Renal pelvis (tissue), 1 donor: ENCODE measurements at regions not wholly inside any gene's neighbourhood (a gene's known extent, or its start where the extent isn't known, plus 50 kb on each side); places are given as distances from the start of the nearest gene placed in this dataset.
"Not testable (repeated sequence)": the region's sequence is repeated elsewhere in the genome, so short reads cannot be mapped to it uniquely, and the experiment has no call there.

Experiments
- DNase-seq: peaks from one replicate; pipeline ENCODE4 v3.0.0-alpha.2; 2013

DNA sequence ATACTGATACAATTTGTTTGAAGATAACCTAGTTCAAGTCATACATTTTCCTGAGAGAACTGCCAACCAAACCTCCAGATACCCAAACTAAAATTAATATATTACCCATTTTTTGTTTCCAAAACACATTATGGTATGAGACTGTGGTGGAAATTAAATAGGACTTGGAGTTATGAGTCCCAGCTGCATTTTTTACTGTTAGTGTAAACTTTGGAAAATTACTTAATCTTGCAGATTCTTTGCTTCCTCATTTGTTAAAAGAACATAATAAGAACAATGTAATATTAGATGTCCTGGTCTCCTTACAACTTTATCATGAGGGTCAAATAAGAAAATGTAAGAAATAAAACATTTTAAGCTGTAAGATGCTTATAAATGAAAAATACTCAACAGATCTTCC, 98.2 kb upstream of the TRIB2 start:
- DNase-seq: no peak

DNA sequence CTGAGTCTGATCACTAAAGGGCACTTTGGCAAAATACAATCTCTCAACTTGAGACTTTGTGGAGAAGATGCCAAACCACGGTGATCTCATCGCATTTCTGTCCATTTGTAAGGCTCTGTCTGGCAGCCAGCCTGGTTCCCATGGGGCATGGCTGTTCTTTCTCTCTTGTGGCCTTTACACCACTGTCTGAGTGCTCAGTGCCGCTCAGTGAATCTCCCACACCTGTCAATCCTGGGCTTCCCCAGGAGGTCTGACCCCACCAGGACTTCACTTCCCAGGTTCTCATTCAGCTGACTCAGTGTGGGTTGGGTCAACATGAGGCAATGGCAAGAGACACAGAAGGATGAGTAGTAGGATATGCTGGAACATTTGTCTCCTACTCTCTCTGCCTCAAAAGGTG, 96.8 kb upstream of the TRIB2 start:
- DNase-seq: no peak

DNA sequence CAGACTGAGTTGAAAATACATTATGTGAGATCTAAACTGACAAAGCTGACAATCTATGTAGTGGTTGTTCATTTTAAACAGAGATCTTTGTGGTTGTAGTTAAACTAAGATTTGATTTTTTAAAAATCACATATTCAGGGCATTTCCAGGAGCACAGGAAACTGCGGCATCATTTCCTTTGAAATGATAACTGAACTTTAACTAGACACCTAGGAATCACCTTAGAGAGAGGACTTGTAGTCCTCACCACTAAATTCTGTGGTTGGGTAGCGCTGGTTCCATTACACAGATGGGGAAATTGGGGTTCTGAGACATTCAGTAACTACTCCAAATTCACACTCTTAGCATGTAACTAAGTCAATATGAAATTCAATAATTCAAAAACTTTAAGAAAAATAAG, 96.0 kb upstream of the TRIB2 start:
- no peak for DNase-seq

DNA sequence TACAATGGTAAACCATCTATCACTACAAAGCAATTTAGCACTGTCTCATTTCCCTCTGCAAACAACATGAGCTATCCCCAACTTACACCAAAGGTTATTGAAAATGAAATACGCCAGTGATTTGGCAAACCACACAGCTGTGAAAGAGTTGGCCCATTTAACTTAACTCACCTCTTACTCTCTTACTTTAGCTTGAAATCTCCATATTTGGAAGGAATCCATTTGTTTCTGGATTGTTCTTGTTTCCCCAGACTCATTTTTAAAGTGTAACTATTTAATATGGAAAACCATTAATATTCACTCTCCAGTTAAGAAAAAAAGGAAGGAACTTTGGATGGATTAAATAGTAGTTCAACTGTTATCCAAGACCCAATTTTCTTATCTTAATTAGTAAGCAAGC, 93.7 kb upstream of the TRIB2 start:
- DNase-seq: no peak

DNA sequence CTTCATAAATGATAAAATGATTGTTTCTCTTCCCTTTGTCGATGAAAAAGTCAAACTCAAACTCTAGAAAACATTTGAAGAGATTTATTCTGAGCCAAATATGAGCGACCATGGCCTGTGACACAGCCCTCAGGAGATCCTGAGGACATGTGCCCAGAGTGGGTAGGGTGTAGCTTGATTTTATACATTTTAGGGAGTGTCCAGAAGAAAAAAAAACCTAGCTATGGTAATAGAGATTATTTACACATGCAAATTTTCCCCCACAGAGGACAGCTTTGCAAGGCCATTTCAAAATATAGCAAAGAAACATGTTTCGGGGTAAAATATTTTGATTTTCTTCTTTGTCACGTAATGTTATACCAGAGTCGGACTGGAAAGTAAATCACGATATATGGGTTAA, 92.4 kb upstream of the TRIB2 start:
- DNase-seq: no peak

DNA sequence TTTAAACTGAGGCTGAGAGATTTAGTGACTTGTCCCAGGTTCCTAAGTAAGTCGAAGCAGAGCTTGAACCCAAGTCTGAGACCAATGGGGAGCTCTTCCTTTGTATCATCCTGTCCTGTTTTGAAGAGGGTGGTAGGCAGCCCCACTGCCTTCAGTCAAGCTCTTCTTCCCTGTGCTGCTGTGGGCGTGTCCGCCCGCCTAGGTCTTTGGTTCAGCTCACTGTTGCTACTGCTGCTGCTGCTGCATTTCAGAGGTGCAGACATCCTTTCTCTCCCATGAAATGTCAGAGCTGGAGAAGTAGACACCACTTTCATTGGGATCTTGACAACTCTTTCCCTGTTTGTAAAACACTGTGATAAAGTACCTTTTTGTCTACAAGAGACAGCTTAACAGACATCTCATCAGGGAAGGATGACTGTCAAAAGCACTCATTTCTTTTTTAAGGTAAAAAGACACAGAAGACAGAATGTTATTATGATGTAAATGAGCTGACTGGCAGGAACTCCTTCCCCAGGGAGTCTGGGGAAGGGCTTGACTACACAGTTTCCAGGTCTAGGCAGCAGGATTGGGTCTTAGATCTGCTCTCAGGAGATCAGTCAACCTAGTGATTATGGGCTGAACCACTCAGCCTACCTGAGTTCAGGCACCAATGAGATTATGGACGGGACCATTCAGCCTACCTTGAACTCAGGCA, 91.7 kb upstream of the TRIB2 start:
- DNase-seq: no peak

DNA sequence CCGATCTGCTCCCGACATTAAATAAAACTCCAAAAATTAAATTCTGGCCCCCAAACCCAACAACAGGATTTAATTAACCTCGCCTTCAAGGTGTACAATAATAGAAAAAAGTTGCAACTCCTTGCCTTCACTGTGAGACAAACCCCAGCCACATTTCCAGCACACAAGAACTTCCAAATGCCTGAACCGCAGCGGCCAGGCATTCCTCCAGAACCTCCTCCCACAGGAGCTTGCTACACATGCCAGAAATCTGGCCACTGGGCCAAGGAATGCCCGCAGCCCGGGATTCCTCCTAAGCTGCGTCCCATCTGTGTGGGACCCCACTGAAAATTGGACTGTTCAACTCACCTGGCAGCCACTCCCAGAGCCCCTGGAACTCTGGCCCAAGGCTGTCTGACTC, 88.2 kb upstream of the TRIB2 start:
- not testable (repeated sequence) for DNase-seq

DNA sequence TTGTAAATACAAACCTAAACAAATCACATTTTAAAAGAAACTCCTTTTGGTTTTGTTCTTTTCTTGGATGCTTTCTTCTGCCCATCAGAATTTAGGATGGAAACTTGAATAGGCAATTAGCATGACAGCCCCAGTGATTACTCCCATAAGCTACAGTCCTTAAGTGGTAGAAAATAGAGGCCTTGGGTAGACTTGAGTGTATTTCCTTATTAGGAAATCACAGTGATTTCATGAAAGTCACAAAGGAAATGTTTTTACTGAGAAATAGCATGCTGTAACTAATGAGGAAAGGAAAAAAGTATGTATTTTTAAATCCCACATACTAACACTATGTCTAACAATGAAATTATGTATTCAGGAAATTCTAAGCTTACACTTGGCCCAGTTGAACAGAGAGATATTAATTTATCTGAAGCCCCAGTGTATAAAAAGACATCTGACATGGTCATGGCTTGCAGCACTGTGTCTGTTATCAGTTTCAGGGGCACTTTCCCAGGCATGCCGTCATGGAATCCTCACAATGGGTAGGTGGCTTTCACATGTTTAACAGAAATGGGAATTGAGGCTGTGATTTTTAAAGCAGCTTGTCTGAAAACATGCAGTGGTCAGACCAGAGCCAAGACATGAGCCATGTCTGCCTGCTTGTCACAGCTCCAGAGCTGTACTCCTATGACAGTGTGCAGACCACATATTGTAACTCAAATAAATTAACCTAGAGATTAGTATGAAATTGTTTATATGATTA, 79.7 kb upstream of the TRIB2 start:
- DNase-seq: no peak

DNA sequence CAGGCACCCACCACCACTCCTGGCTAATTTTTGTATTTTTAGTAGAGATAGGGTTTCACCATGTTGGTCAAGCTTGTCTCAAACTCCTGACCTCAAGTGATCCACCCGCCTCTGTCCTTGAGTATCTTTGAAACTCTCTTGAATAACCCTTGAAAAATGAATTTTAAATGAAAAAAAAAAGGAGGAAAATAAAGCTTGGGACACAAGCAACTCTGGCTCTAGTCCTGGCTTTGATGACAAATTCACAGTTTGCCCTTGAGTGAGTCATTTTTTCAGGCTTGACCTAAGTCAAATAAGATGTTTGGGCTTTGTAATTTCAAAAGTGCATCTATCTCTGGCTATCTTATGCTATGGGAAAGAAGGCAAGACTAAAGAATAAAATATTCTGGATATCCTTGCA, 79.0 kb upstream of the TRIB2 start:
- no peak for DNase-seq

DNA sequence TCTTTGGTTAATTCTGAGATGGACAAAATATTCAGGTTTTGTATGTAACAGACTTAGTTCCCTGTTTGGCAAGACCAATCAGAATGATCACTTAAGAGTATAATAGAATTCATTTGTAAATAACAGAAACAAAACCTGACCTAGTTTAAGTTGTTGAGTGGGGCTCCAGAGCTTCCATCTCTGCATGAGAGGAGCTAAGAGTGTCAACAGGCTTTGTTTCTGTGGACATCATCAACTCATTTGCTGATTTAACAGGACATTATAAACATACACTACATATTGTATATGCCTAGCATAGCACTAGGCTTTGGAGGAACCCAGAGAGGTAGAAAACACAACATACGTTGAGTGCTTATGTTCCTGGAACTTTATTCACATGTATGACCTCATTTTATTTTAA, 75.3 kb upstream of the TRIB2 start:
- DNase-seq: no peak

DNA sequence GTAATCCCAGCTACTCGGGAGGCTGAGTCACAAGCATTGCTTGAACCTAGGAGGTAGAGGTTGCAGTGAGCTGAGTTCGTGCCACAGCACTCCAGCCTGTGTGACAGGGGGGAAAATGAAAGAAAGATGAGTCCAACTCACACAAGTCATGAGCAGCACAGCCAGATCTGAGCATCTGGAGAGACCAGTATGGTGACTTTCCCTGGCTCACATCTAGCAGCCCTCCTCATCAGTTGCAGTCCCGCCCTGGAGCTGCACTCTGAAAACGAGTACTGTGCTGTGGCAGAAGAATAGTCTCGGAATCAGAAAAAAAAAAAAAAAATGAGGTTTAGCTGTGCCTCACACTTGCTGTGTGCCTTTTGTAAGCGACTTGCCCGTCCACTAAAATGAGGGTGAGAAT, 74.4 kb upstream of the TRIB2 start:
- no peak for DNase-seq

DNA sequence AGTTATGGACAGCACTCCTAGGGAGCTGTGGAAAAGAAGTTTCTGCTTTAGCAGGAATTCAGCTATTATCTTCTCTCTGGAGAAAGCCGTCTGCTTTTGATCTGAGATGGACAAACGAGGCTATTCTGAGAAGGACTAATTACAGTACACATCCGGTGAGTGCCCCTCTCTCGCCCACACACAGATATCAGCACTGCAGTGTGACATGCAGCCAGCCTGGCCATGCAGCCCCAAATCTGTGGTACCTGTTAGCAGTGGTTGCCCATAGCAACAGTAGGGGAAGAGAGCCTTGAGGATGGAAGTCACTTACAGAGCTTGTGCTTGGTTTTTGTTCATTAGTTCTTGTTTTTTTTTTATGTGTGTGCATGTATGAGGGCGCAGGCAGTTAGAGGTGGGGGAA, 73.9 kb upstream of the TRIB2 start:
- DNase-seq: no peak

DNA sequence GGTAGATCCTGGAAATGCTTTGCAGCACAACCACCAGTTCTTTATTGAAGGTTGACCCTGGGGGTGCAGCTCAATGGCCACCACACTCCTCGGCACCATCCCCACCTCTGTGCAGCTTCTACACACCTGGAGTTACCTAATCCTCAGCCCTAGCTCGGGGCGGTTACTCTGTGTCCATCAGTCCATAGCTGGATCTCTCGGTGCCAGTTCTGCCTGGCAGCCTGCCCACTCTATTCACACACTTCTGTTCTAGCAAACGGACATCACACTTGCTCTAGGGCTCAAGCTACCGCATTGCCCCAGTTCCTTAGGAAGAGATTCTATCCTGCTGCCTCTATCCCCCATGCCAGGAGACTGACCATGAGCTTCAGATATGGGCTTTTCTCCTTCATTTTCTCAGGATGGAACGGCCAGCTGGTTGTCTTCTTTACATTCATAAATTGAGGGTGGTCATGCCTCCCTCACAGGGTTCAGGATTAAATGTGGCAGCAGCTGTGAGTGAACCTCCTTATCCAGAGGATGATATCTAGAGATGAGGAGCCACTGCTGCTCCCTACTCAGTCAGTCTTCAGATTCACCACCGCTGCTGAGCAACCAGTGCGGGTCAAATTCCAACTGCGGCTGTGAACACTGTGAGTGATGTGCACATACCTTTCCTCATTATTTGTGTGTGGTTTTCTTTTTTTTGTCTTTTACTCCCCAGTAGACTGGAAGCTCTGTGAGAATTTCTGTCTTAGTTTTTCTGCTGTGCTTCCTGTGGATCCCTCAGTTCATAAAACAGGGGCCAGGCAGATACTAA, 66.9 kb upstream of the TRIB2 start:
- no peak for DNase-seq

DNA sequence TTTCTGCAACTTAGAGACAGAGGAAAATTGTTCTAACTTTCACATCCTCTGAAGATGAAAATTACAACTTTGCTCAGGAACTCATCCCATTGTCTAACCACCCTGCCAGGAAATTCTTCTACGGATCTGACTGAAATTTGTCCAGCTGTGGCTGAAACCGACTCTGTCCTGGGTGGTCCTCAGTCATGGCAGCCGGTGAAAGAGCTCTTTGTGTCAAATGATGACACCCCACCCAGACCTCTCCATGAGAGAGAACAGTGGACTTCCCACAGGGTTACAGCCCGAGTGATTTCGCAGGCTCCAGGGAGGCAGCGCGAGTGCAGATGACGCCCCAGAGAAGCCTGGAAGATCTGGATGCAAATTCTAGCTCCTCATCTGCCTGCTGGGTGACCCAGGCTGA, 65.1 kb upstream of the TRIB2 start:
- no peak for DNase-seq

DNA sequence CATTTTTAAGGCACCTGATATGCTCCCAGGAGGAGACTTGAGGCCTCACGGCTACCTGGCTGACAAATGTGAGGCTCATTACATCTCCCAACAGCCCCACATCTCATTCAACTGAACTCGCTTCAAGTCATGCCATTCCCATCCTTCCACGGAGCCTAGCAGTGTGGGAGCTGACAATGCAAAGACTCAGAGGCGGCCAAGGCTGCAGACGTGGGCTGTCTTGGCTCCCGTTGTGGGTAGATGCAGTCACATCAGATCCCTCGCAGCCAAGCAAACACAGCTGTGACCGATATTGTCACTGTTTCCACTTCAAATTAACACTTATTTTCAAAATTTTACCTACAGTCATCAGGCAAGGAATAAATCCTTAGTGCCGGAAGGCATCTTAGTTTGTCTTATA, 64.0 kb upstream of the TRIB2 start:
- DNase-seq: no peak

DNA sequence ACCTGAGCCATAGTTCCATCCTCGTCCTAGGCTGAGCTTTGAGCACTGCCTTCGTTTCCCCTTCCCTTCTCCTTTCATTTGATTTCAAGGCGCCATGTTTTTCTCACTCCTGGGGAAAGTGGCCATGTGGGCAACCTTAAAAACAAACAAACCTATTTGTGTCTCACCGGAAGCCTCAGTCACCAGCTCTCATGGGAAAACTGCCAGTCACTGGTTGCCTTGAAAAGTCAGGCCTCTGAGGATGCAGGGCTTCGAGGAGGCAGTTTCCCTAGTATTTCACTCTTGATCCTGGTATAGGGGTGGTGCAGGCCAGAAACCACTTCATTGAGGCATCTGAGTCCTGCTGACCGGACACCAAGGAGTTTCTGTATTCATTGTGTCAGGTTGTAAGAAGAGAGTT, 59.2 kb upstream of the TRIB2 start:
- no peak for DNase-seq

DNA sequence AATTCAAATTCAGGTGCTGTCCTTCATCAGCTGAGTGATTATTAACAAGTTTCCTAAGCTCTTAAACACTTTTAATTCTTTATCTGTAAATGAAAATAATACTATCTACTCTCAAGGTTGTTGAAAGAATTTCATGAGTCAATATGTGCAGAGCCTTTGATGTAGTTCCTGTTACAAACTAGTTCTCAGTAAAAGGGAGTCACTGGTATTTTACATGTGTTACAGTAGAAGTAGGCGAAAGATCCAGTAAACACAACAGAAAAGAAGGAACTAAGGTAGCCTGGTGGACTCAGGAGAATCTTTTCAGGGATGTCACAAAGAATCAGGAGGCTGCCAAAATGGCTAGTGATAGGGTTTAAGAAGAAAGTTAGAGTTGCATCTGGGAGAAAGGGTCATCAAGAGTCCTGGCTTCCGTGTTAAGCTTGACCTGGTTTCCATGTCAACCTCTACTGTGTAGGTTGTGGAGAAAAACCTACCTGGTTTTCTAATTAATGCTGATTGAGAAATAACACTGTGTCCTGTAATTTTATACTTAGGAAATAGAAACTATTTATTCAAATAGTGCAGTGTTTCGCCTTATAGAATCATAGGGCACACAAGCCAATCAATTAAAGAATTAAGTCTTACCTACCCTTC, 58.3 kb upstream of the TRIB2 start:
- no peak for DNase-seq

DNA sequence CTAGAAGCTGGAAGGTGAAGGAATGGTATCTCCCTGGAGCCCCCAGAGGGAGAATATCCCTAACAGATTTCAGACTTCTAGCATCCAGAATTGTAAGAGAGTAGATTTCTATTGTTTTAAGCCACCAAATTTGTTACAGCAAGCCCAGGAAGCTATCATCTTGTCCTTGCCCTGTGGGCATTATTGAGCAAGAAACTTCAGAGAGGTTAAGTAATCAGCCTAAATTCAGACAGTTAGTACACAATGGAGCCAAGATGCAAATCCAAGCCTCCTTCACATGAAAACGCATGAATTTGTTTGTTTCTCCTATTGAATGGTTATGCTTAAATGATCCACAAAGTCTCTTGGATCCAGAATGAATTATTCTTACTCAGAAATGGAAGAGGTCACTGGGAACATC, 55.2 kb upstream of the TRIB2 start:
- no peak for DNase-seq

DNA sequence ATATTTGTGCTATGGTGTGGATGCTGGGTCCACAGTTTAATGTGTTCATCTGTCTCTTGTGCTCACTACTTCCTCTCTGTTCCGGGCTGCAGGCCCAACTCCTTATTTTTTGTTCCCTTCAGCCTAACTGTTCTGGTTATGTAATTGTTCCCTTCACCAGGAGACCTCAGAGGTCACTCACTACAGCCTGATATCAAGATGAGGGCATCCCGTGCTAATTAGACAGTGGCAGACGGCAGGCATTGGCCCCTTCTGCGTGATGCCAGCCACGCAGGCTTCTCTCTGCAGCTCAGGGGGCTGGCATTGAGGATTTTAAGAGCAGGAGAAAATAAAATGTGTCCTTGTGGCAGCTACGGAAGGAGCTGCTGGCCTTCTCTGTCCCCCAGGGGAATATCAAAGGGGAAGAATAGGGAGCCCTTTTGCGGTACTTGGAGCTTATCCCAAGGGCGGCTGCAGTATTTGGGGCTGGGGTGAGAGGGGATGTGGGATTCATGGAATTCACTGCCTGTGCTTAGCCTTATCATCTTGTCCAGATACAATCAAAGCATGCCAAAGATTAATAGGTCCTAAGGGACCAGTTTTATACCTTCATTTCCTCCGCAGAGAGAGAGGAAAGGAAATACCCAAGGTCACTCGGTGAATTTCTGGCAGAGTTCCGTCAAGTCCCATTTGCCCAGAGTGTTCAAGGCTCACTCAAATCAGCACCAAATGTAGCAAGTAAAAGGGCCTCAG, 53.3 kb upstream of the TRIB2 start:
- no peak for DNase-seq

DNA sequence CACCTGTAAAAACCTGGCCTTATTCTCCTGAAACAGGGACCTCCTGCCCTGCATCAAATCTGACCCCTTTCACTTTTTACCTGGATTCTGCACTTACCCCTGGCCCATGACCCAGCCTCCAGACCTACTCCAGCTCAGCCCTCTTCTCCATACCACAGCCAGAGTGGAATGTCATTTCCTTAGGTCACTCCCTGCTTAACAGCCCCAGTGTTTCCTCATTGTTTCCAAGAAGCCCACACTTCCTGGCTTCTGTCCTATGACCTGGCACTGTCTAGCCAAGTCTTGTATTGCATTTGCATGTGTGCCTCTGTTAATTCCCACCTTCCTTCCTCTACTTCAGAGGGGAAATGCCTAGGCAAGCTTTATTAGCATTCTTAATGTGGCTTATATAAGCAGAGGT, 51.4 kb upstream of the TRIB2 start:
- DNase-seq: no peak

DNA sequence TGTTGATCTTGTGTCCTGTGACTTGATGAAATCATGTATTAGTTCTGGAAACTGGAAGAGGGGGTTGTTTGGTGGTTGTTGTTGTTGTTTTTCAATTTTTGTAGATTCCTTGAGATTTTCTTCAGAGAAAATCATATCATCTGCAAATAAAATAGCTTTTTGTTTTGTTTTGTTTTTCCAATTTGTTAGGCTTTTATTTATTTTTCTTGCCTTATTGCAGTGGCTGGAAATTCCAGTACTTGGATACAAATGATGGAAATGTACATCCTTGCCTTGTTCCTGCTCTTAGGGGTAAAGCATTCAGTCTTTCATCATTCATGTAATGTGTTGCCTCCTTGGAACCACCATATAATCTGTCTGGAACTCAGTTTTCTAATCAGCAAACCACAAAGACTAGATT, 50.3 kb upstream of the TRIB2 start:
- no peak for DNase-seq
